ENCODE measurements at regions not wholly inside any gene's neighbourhood (a gene's known extent, or its start where the extent isn't known, plus 50 kb on each side); places are given as distances from the start of the nearest gene placed in this dataset.

GRCh38 chr10:25113191-25114035 lies 61.4 kb upstream of the GPR158 start:
- H3K4me1 ChIP-seq, result peaks cover 0 to 7% (median 2%) of the 10 kb centered on the region in 4 donors
- TF ChIP-seq CTCF (IDR thresholded peaks at IDR 0.05) (peak in 3 of 4 experiments; percentile 30 to 69 (median 46)), POLR2A (IDR thresholded peaks at IDR 0.05) (no peak)
- 4 to 22% methylated on average over 14 of the region's 14 CpGs for WGBS, 2 donors

DNA sequence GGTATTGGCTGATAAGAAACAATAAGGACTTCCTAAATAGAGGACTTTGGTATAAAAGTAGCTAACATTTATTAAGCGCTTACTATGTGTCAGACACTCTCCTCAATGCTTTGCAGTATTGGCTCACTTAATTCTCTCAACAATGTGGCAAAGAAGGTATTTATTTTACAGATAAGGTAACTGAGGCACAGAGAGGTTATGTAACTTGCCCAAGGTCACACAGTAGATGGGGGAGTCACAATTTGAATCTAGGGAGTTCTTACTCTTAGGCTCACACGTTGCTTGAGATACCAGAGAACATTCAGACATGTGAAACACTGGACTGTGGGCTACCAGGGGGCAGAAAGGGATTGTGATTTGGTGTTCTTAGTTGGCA lies 60.8 kb upstream of the GPR158 start:
- peaks cover 0 to 7% (median 2%) of the 10 kb centered on the region in 4 donors for H3K4me1 ChIP-seq
- WGBS, 2 donors, result 33 to 79% methylated on average over 2 of the region's 2 CpGs
- H3K36me3 ChIP-seq, result no peaks in the 10 kb centered on the region
- no peak for DNase-seq
- no peaks in the 10 kb centered on the region for H3K9me3 ChIP-seq
- intact Hi-C loops (cut with DNase I), result no loop called here
- no peak for TF ChIP-seq EP300 (IDR thresholded peaks at IDR 0.05)
- no peaks in the 10 kb centered on the region for H3K27me3 ChIP-seq
- no peak overlapping the region for H3K27ac ChIP-seq
- no peak overlapping the region for H3K4me3 ChIP-seq

More at GRCh38 chr10:25113191-25114035, 61.4 kb upstream of the GPR158 start:
- no peaks in the 10 kb centered on the region for H3K27me3 ChIP-seq
- H3K36me3 ChIP-seq, result no peaks in the 10 kb centered on the region
- no peak overlapping the region for H3K4me3 ChIP-seq
- H3K9me3 ChIP-seq, result no peaks in the 10 kb centered on the region
- peak; percentile 73 for DNase-seq
- intact Hi-C loops (cut with DNase I), result loop anchor here (2.0 kb wide), 1 partner anchor 113 kb away; no protein-coding TSS in a partner anchor
- no peak overlapping the region for H3K27ac ChIP-seq

DNA sequence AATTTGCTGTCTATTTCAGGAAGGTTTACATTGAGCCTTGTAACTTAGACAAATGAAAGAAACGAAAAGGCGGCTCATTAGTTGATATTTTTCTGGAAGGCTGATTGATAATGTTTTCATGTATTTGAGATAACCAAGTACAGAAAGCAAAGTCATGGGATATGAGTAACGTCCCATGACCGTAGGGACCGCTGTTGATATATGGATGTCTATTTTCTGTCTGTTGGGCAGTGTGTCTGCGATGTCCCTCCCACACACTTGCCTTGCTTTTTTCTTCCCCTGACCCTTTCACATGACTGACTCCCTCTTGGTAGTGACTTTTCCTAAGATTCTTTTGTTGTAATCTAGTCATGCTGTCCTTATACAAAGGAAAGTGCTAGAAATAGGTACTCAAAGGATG lies 57.0 kb upstream of the GPR158 start:
- Histone ChIP-seq H3K4me3 (no peak overlapping the region), H3K9me3 (no peaks in the 10 kb centered on the region), H3K4me1 (peaks cover 0 to 7% (median 2%) of the 10 kb centered on the region in 4 donors), H3K27ac (no peak overlapping the region), H3K27me3 (no peaks in the 10 kb centered on the region), H3K36me3 (no peaks in the 10 kb centered on the region)
- intact Hi-C loops (cut with DNase I), result no loop called here
- 91 to 95% methylated on average over 6 of the region's 6 CpGs for WGBS, 2 donors
- TF ChIP-seq POLR2A (IDR thresholded peaks at IDR 0.05) (no peak), POLR2AphosphoS5 (IDR thresholded peaks at IDR 0.05) (no peak)
- DNase-seq, result no peak

- intact Hi-C loops (cut with DNase I), result no loop called here
- H3K36me3 ChIP-seq, result no peaks in the 10 kb centered on the region
- TF ChIP-seq CTCF (IDR thresholded peaks at IDR 0.05), result no peak
- no peak for TF ChIP-seq POLR2AphosphoS5 (IDR thresholded peaks at IDR 0.05)
- TF ChIP-seq POLR2A (IDR thresholded peaks at IDR 0.05), result no peak
- no peak for TF ChIP-seq EP300 (IDR thresholded peaks at IDR 0.05)
- H3K9me3 ChIP-seq, result no peaks in the 10 kb centered on the region
- DNase-seq, result no peak
- no peaks in the 10 kb centered on the region for H3K4me1 ChIP-seq
- WGBS, 2 donors, result 93 to 95% methylated on average over 3 of the region's 3 CpGs
- no peak overlapping the region for H3K4me3 ChIP-seq
- H3K27ac ChIP-seq, result no peak overlapping the region
- H3K27me3 ChIP-seq, result no peaks in the 10 kb centered on the region
These were observed 54.6 kb upstream of the GPR158 start for GRCh38 chr10:25120188-25120587.

Data from sigmoid colon (tissue), 6 donors.